Hematopoietic multipotent progenitor cell (in vitro differentiated cells): ENCODE measurements at regions not wholly inside any gene's neighbourhood (a gene's known extent, or its start where the extent isn't known, plus 50 kb on each side); places are given as distances from the start of the nearest gene placed in this dataset.

Source experiments
- DNase-seq, 3 donors: peaks; one replicate each; pipeline ENCODE4 v3.0.0-alpha.2; 2011 to 2015; ENCODE audit warnings: low read depth in 2 of 3, low spot score in 2 of 3

GRCh38 chr4:34112573-34112972 lies 2131.7 kb downstream of the ARAP2 start:
- DNase-seq = no peak

DNA sequence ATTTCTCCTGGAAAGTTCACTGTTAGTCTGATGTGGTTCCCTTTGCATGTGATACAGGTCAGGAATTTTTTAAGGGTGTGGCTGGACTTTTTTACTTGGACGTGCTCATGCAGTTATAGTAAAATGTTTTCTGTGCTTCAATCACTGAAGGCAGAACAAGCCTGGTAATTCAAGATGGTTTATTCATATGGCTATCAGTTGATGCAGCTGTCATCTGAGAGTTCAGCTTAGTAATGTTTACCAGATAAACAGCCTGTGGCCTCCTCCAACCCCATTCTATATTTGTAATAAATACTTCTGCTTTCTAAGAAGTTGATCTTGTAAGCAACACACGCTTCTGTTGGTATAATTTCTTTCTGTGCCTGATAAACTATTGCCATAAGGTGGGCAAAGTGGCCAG lies 2105.9 kb downstream of the ARAP2 start:
- DNase-seq = no peak

- DNase-seq = no peak
Observed at GRCh38 chr4:34139346-34139745, 2105.0 kb downstream of the ARAP2 start.

- no peak for DNase-seq
Observed at GRCh38 chr4:34148322-34148908, 2095.9 kb downstream of the ARAP2 start.

- DNase-seq = no peak
Observed at GRCh38 chr4:34157547-34157946, 2086.8 kb downstream of the ARAP2 start.

GRCh38 chr4:34158878-34159277 lies 2085.4 kb downstream of the ARAP2 start:
- no peak for DNase-seq

GRCh38 chr4:34170946-34171345 lies 2073.4 kb downstream of the ARAP2 start:
- no peak for DNase-seq

DNA sequence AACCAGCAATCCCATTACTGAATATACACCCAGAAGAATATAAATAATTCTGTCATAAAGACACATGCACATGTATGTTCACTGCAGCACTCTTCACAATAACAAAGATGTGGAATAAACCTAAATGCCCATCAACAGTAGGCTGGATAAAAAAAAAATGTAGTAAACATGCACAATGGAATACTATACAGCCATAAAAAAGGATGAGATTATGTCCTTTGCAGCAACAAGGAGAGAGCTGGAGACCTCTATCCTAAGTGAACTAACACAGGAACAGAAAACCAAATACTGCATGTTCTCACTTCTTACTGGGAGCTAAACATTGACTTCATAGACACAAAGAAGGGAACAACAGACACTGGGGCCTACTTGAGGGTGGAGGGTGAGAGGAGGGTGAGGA lies 2067.7 kb downstream of the ARAP2 start:
- DNase-seq = no peak

- no peak for DNase-seq
Observed at GRCh38 chr4:34178476-34178875, 2065.8 kb downstream of the ARAP2 start.

- no peak for DNase-seq
Observed at GRCh38 chr4:34181311-34181841, 2062.9 kb downstream of the ARAP2 start.

DNA sequence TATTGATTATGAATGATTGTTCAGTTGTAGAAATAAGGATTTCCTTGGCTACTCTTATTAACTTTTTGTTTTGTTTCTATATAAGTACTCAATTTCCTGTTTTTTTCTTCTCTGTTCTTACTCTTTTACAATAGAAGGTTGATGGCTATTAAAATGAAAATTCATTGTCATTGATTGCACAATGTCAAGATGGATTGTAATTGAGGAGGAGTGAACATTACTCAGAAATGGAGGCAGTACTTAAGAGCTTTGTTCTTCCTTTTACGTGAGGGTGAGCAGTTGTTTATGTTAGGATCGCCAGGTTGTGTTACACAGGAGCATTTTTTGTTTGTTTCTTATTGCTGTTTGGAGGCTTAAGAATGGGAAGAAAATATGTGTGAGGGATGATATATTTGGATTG lies 2062.4 kb downstream of the ARAP2 start:
- DNase-seq = no peak

- no peak for DNase-seq
Observed at GRCh38 chr4:34182306-34182705, 2062.0 kb downstream of the ARAP2 start.

DNA sequence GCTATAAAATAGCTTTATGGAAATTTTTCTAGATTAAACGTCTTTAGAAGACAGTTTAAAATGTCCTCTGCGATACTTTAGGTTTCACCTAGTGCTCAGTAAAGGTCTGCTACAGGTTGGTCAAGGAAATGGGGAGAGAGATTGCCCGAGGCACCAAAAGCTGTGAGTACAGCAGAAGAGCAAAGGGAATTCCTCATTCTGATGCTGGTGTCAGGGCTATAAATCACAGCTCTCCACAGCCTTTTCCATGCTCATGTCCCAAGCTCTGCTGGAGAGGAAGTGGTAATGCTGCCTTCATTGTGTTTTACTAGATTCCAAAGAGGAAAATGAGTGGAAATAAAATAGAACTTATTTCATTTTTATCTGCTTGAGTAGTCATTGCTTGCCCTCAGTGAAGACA lies 2060.4 kb downstream of the ARAP2 start:
- DNase-seq = no peak

GRCh38 chr4:34187056-34187455 lies 2057.3 kb downstream of the ARAP2 start:
- DNase-seq = no peak

DNA sequence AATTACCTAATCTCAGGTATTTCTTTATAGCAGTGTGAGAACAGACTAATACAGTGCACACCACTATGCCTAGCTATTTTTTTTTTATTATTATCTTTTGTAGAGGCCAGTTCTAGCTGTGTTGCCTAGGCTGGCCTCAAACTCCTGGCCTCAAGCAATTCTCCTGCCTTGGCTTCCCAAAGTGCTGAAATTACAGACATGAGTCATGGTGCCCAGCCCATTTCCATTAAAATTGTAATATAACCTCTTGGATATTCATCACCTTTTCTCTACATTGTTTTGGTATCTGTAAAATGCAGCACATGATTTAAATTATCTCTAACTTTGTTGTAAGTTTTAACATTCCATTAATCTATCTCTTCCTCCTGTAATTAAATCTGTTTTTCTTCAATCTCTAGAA lies 2052.9 kb downstream of the ARAP2 start:
- no peak for DNase-seq

DNA sequence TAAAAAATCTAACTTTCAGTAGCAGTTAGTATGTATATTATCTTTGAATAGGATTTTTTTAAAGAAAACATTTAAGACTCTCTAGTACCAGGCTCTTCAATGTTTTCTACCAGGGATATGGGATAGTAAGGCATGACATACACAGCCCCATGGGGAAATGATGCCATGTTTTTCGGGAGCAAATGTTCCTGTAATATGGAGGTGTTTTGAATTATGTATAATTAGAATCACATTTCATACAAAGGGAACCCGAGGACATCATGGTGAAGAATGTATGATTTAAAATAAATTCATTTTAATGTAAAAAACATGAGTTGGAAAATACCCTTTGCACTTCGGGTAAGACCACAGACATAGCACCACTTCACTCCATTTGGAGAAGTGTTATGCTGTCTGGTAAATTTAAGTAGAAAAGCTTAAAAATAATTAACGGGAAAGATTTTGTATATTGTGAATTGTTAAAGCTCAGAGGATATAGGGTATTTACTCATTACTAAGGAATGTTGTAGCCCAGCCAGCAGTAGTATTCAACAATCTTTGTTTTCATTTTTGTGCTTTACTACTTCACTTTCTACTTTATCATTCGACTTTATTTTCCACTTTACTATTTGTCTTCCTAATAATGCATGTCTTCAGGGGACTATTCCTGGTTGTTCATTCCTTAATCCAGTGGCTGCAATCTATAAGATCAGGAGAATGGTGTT lies 2050.7 kb downstream of the ARAP2 start:
- no peak for DNase-seq

DNA sequence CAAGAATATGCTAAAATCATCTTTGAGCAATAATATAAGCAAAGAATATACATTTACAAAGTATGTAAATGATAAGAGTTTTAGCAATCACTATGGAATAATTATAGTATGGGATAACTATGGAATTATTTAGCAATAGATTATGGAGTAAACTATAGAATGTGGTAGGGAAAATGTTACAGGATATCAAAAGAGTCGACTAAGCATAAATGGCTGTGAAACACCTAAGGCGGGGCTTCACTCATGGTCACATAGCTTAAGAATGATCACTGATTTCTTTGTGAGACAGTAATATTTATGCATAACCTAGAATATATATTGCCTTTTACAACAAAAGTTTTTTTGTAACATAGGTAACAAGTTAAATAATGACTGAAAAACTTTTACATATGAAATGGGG lies 2049.7 kb downstream of the ARAP2 start:
- DNase-seq = no peak

GRCh38 chr4:34196375-34196774 lies 2047.9 kb downstream of the ARAP2 start:
- no peak for DNase-seq

- no peak for DNase-seq
Observed at GRCh38 chr4:34198966-34199365, 2045.3 kb downstream of the ARAP2 start.

- no peak for DNase-seq
Observed at GRCh38 chr4:34200535-34200934, 2043.8 kb downstream of the ARAP2 start.

DNA sequence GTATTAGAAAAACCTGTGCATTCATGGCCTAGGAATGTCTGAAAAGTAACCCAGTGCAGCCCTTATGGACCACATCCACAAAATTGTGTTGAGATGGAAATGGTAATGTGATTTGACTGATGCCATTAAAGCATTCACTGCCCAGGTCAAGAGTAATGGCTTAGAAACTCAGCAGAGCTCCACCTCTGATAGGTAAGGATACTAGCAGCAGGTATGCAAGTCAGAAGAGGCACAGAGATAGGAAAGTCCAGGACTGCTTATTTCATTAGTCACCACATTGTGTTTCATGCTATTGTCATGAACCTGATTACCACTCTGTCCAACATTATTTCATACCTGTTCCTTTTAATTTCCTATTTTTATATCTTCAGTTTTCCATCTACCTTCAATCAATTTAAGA lies 2042.2 kb downstream of the ARAP2 start:
- no peak for DNase-seq

DNA sequence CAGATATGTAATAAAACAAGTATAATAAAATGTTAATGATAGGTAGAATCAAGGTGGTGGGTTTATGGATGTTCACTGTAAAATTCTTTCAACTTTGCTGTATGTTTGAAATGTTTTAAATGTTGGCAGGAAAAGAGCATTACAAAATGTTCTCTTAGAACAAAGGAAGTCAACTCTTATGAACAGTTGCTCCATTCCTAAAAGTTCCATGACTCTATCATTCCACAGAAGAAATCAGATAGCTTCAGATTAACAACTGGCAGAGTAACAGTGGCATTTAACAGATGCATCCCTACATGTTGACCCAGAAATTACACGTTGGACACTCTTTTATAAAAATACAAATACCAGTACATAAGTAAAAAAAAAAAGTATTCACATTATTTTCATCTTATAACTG lies 2023.7 kb downstream of the ARAP2 start:
- no peak for DNase-seq

DNA sequence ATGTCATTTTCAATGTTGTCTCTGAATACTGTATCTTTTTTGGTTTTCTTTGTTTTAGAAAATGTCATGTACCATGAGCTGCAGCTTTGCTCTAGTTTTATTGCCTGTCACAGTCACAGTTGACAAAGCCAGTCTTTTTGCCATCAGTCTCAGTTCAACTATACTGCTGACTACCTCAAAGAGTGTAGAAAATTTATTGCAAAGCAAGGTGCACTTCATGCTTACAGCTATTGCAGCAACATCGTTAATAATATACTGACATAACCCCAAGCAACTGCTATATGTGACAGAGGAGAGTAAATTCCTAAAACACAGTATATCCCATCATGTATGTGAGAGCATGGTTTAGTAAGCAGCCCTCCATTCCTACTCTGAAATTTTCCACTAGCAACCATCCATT lies 2022.3 kb downstream of the ARAP2 start:
- DNase-seq = no peak
